ENCODE measurements at regions not wholly inside any gene's neighbourhood (a gene's known extent, or its start where the extent isn't known, plus 50 kb on each side); places are given as distances from the start of the nearest gene placed in this dataset.

DNA sequence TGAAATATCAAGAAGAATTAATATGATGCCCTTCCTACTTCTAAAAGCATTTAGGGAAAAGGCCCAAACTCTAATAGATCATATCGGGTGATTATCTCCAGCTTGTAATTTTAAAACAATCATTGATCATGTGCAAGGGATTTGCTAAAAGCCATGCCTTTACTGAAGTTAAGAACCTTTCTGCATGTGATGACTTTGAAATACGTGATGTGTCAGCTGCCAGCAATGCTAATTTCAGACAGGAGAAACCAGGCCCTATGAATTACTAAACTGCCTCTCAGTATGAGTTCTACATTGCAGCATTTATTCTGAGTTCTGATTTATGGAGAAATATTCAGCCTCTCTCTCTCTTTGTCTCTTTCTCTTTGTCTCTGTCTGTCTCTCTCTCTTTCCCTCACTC lies 203.6 kb upstream of the AKR1E2 start:
- TF ChIP-seq POLR2A (IDR thresholded peaks at IDR 0.05), result no peak
- TF ChIP-seq, protein P1, sequence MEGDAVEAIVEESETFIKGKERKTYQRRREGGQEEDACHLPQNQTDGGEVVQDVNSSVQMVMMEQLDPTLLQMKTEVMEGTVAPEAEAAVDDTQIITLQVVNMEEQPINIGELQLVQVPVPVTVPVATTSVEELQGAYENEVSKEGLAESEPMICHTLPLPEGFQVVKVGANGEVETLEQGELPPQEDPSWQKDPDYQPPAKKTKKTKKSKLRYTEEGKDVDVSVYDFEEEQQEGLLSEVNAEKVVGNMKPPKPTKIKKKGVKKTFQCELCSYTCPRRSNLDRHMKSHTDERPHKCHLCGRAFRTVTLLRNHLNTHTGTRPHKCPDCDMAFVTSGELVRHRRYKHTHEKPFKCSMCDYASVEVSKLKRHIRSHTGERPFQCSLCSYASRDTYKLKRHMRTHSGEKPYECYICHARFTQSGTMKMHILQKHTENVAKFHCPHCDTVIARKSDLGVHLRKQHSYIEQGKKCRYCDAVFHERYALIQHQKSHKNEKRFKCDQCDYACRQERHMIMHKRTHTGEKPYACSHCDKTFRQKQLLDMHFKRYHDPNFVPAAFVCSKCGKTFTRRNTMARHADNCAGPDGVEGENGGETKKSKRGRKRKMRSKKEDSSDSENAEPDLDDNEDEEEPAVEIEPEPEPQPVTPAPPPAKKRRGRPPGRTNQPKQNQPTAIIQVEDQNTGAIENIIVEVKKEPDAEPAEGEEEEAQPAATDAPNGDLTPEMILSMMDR (IDR thresholded peaks at IDR 0.05 in 4 of 5, conservative IDR thresholded peaks at IDR 0.05 in 1 of 5), result no peak
